Sigmoid colon (tissue), 6 donors: ENCODE measurements at regions not wholly inside any gene's neighbourhood (a gene's known extent, or its start where the extent isn't known, plus 50 kb on each side); places are given as distances from the start of the nearest gene placed in this dataset.
A peak's percentile ranks its signal among the peaks of the same experiment; 100 is the strongest.

ENCODE experiments used
- DNase-seq: peaks from one replicate; pipeline ENCODE4 v3.0.0-alpha.2; 2019
- H3K27ac ChIP-seq, 4 donors: fragments of 200-600 bp; sonication (generic); one replicate each; pipeline ENCODE4 v1.5.1; 2016 to 2019; ENCODE audit warnings: mild to moderate bottlenecking in 1 of 4
- H3K27me3 ChIP-seq, 3 donors: fragments of 200-600 bp; sonication (generic); one replicate each; pipeline ENCODE4 v1.5.1; 2019; ENCODE audit warnings: mild to moderate bottlenecking in 1 of 3
- H3K36me3 ChIP-seq, 4 donors: fragments of 200-600 bp; sonication (generic); one replicate each; pipeline ENCODE4 v1.5.1; 2016 to 2019
- H3K4me1 ChIP-seq, 4 donors: fragments of 200-600 bp; sonication (generic); one replicate each; pipeline ENCODE4 v1.5.1; 2017 to 2019
- H3K4me3 ChIP-seq, 4 donors: fragments of 200-600 bp; sonication (generic); one replicate each; pipeline ENCODE4 v1.5.1; 2017 to 2019; ENCODE audit warnings: mild to moderate bottlenecking in 2 of 4, moderate library complexity in 1 of 4
- H3K9me3 ChIP-seq, 4 donors: fragments of 200-600 bp in 3 of 4; sonication (generic) in 3 of 4; one replicate each; pipeline versions ENCODE4 v1.5.1 to v1.6.1; 2013 to 2019
- EP300 ChIP-seq, 4 donors: sonication (generic); formaldehyde crosslinking; IDR thresholded peaks; one replicate each; pipeline ENCODE4 v1.6.1; 2017; ENCODE audit warnings: antibody characterized with exemption in 4 of 4
- POLR2A ChIP-seq, 2 donors: fragments of 450-650 bp; IDR thresholded peaks; one replicate each; pipeline ENCODE4 v1.6.1; 2016; ENCODE audit warnings: antibody characterized with exemption in 2 of 2, mild to moderate bottlenecking in 2 of 2, moderate library complexity in 2 of 2
- POLR2AphosphoS5 ChIP-seq, 4 donors: sonication (generic); formaldehyde crosslinking; IDR thresholded peaks; one replicate each; pipeline ENCODE4 v1.6.1; 2017; ENCODE audit warnings: antibody characterized with exemption in 4 of 4
- WGBS, 2 donors: extraction: QIAGEN DNeasy Blood & Tissue Kit; methylation state at CpG; one replicate each; pipeline ENCODE4 v1.1.7; 2013; 5-methylcytosine and 5-hydroxymethylcytosine counted together
- intact Hi-C: fragments of 100-400 bp; cut with DNase I; formaldehyde crosslinking; loops from one replicate; pipeline ENCODE4 v1.15.1; 2023
- TF ChIP-seq, protein P1 (sequence below), 4 experiments: fragments of 450-650 bp in 3 of 4; fragments of 200-600 bp in 1 of 4; IDR thresholded peaks; one replicate each; pipeline ENCODE4 v1.5.1; 2016 to 2019; ENCODE audit warnings: antibody characterized with exemption in 4 of 4, mild to moderate bottlenecking in 3 of 4, moderate library complexity in 2 of 4
- donor health status: healthy with polysubstance abuse.
- donor health status: healthy.

DNA sequence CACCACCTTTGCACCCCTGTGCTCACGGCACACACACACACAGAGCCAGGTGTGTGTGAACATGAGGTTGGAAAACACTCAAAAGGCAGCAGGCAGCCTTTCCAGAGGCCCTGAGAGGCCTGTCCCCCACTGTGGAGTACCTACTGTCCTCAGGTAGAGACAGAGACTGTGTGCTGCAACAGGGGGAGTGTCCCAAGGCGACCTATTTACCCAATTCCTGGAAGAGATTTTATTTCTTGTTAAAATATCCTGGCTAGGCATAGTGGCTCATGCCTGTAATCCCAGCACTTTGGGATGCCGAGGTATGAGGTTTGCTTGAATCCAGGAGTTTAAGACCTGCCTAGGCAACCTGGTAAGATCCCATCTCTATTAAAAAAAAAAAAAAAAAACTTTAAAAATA, 108.5 kb downstream of the COPRS start:
- TF ChIP-seq, protein P1, sequence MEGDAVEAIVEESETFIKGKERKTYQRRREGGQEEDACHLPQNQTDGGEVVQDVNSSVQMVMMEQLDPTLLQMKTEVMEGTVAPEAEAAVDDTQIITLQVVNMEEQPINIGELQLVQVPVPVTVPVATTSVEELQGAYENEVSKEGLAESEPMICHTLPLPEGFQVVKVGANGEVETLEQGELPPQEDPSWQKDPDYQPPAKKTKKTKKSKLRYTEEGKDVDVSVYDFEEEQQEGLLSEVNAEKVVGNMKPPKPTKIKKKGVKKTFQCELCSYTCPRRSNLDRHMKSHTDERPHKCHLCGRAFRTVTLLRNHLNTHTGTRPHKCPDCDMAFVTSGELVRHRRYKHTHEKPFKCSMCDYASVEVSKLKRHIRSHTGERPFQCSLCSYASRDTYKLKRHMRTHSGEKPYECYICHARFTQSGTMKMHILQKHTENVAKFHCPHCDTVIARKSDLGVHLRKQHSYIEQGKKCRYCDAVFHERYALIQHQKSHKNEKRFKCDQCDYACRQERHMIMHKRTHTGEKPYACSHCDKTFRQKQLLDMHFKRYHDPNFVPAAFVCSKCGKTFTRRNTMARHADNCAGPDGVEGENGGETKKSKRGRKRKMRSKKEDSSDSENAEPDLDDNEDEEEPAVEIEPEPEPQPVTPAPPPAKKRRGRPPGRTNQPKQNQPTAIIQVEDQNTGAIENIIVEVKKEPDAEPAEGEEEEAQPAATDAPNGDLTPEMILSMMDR (IDR thresholded peaks at IDR 0.05), result no peak
- TF ChIP-seq POLR2AphosphoS5 (IDR thresholded peaks at IDR 0.05), result no peak
- TF ChIP-seq EP300 (IDR thresholded peaks at IDR 0.05), result no peak
- TF ChIP-seq POLR2A (IDR thresholded peaks at IDR 0.05), result no peak
- Histone ChIP-seq H3K9me3 (no peaks in the 10 kb centered on the region), H3K27me3 (no peaks in the 10 kb centered on the region), H3K36me3 (no peaks in the 10 kb centered on the region), H3K4me1 (peaks cover 0 to 17% (median 9%) of the 10 kb centered on the region in 4 donors), H3K4me3 (no peak overlapping the region), H3K27ac (no peak overlapping the region)
- DNase-seq, result no peak
- 75 to 90% methylated on average over 3 of the region's 3 CpGs for WGBS, 2 donors
- intact Hi-C loops, result no loop called here

GRCh38 chr17:31748881-31749280, 110.2 kb downstream of the COPRS start:
- no peak for DNase-seq
- Histone ChIP-seq H3K27ac (no peak overlapping the region), H3K9me3 (no peaks in the 10 kb centered on the region), H3K27me3 (no peaks in the 10 kb centered on the region), H3K4me3 (no peak overlapping the region), H3K4me1 (peaks cover 0 to 34% (median 25%) of the 10 kb centered on the region in 4 donors), H3K36me3 (no peaks in the 10 kb centered on the region)
- TF ChIP-seq EP300 (IDR thresholded peaks at IDR 0.05) (no peak), POLR2AphosphoS5 (IDR thresholded peaks at IDR 0.05) (no peak)
- 19 to 73% methylated on average over 3 of the region's 3 CpGs for WGBS, 2 donors
- intact Hi-C loops, result no loop called here

DNA sequence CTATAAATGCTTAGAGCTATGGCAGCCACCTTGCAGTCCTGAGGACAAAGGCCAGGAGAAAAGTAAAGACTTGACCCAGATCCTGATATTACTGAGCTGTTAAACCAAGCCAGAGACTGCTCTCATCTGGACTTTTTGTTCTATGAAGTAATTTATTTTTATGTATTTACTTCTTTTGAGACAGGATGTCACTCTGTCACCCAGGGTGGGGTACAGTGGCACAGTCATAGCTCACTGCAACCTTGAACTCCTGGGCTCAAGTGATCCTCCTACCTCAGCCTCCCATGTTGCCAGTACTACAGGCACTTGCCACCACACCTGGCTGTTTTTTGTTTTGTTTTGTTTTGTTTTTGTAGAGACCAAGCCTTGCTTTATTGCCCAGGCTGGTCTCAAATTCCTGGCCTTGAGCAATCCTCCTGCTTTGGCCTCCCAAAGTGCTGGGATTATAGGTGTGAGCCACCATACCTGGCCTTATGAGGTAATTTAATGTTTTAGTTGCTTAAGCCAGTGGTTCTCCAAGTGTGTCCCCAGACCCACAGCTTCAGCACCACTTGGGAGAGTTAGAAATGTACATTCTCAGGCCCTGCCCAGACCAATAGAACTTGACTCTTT, 112.1 kb downstream of the COPRS start:
- H3K27me3 ChIP-seq, result no peaks in the 10 kb centered on the region
- TF ChIP-seq POLR2AphosphoS5 (IDR thresholded peaks at IDR 0.05), result no peak

GRCh38 chr17:31745964-31746600, 113.0 kb downstream of the COPRS start:
- 89 to 92% methylated on average over 8 of the region's 8 CpGs for WGBS, 2 donors
- H3K36me3 ChIP-seq, result no peaks in the 10 kb centered on the region
- no peak overlapping the region for H3K4me3 ChIP-seq
- no peaks in the 10 kb centered on the region for H3K9me3 ChIP-seq
- H3K27ac ChIP-seq, result no peak overlapping the region
- TF ChIP-seq EP300 (IDR thresholded peaks at IDR 0.05) (no peak), POLR2AphosphoS5 (IDR thresholded peaks at IDR 0.05) (no peak), POLR2A (IDR thresholded peaks at IDR 0.05) (no peak)
- TF ChIP-seq, protein P1 (IDR thresholded peaks at IDR 0.05), result no peak
- DNase-seq, result no peak
- intact Hi-C loops, result no loop called here
- H3K27me3 ChIP-seq, result no peaks in the 10 kb centered on the region
- H3K4me1 ChIP-seq, result peaks cover 0 to 46% (median 36%) of the 10 kb centered on the region in 4 donors

More for the DNA sequence above, 112.1 kb downstream of the COPRS start:
- no peaks in the 10 kb centered on the region for H3K9me3 ChIP-seq
- peaks cover 0 to 40% (median 31%) of the 10 kb centered on the region in 4 donors for H3K4me1 ChIP-seq
- DNase-seq, result no peak
- H3K27ac ChIP-seq, result no peak overlapping the region
- H3K36me3 ChIP-seq, result no peaks in the 10 kb centered on the region
- intact Hi-C loops, result no loop called here
- H3K4me3 ChIP-seq, result no peak overlapping the region

DNA sequence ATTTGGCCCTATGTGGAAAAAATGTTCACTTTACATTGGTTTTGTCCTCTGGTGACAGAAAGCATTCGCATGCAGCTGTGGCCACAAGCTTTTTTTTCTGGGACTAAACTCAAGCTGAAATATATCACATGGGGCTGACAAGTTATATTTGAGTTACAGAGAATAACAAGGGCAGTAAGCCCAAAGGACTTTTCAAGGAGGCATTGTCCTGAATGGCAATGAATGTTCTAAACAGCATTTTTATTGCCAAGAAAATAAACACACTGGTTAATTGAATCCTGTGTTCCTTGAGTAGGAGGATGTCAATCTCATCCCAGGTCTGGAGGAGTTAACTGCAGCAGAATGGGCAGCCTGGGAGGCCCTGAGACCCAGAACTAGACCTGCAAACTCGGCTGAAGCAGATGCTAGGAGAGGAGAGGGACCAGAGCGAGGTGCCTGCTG, 114.5 kb downstream of the COPRS start:
- WGBS, 2 donors, result 31 to 35% methylated on average over 3 of the region's 3 CpGs
- TF ChIP-seq, protein P1 (IDR thresholded peaks at IDR 0.05), result no peak
- no peak for TF ChIP-seq EP300 (IDR thresholded peaks at IDR 0.05)
- no peak for TF ChIP-seq POLR2A (IDR thresholded peaks at IDR 0.05)
- TF ChIP-seq POLR2AphosphoS5 (IDR thresholded peaks at IDR 0.05), result no peak
- no peak for DNase-seq

More for the DNA sequence above, 114.5 kb downstream of the COPRS start:
- Histone ChIP-seq H3K36me3 (no peaks in the 10 kb centered on the region), H3K27ac (peak overlapping the region in 2 of 4 donors; percentile 9 to 37), H3K27me3 (no peaks in the 10 kb centered on the region), H3K4me3 (no peak overlapping the region), H3K4me1 (peaks cover 0 to 62% (median 51%) of the 10 kb centered on the region in 4 donors), H3K9me3 (no peaks in the 10 kb centered on the region)
- intact Hi-C loops, result loop anchor here (5.0 kb wide), 2 partner anchors 43 to 182 kb away; no protein-coding TSS in a partner anchor
